ENCODE measurements at regions not wholly inside any gene's neighbourhood (a gene's known extent, or its start where the extent isn't known, plus 50 kb on each side); places are given as distances from the start of the nearest gene placed in this dataset.

DNA sequence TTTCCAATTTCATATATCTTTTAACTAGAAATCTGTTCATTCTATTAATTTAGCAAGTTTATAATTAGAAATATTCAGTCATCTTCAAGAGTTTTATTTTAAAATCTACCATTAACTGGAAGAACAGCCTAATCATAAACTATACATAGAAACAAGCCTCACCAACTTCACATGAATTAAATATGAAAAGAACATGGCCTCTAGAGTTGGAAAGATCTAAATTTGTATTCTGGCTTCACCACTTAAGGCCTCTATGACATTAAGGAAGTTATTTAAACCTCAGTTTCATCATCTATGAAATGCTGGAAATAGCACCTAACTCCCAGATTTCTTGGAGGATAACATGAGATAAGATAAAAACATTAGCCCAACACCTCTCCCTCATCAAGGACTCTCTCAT lies 51.4 kb upstream of the SCN7A start:
- intact Hi-C loops (cut with micrococcal nuclease), result no loop called here
- DNase-seq (ENCODE audit: extremely low read depth in 1 of 4, low spot score in 3 of 4) (no peak), FAIRE-seq (no peak), ATAC-seq (no peak)
- no peak overlapping the region for H3K4me2 ChIP-seq (ENCODE audit: insufficient read depth, low read length)
- no peaks in the 10 kb centered on the region for H3K9me1 ChIP-seq (ENCODE audit: control insufficient read depth, insufficient read depth, low read length)
- no peak overlapping the region for H3K4me3 ChIP-seq
- H2AFZ ChIP-seq (ENCODE audit: low read depth, low read length), result no peak overlapping the region
- POLR2A ChIA-PET, result no interaction called here
- H3K9me3 ChIP-seq (replicated peaks; ENCODE audit: control insufficient read depth, insufficient read depth, low read depth, low read length), result no peaks in the 10 kb centered on the region
- no peaks in the 10 kb centered on the region for H3K36me3 ChIP-seq (ENCODE audit: control insufficient read depth, insufficient read depth, low read length)
- H3K79me2 ChIP-seq (ENCODE audit: control insufficient read depth, insufficient read depth, low read length), result no peaks in the 10 kb centered on the region
- no peak overlapping the region for H3K9ac ChIP-seq (ENCODE audit: insufficient read depth in 1 of 2, low read depth in 2 of 2, low read length in 2 of 2)
- in situ Hi-C loops (cut with MboI), result loop anchor here (10.0 kb wide), 1 partner anchor 1569 kb away; no protein-coding TSS in a partner anchor
- no peaks in the 10 kb centered on the region for H3K4me1 ChIP-seq (replicated peaks in 1 of 2; ENCODE audit: control insufficient read depth in 2 of 2, insufficient read depth in 2 of 2, low read length in 2 of 2)
- H4K20me1 ChIP-seq (replicated peaks; ENCODE audit: control insufficient read depth, insufficient read depth, low read length), result no peaks in the 10 kb centered on the region
- BruUV-seq (replicated peaks), result no TSS peak
- H3K27ac ChIP-seq (ENCODE audit: extremely low read depth, low read depth, low read length), result no peak overlapping the region
- CTCF ChIA-PET (ENCODE audit: low intra/inter-chr PET ratio), result no interaction called here
- H3K27me3 ChIP-seq (ENCODE audit: control insufficient read depth in 2 of 2, insufficient read depth in 2 of 2, low read length in 2 of 2), result no peaks in the 10 kb centered on the region
- TF ChIP-seq ETV5 (CRISPR knock-in tag; IDR thresholded peaks at IDR 0.05; ENCODE audit: low read depth) (no peak), ARNT (IDR thresholded peaks at IDR 0.05) (no peak), PTTG1 (tag; IDR thresholded peaks at IDR 0.05; ENCODE audit: low read depth) (no peak), GABPB2 (CRISPR knock-in tag; conservative IDR thresholded peaks at IDR 0.05) (no peak), ESRRA (IDR thresholded peaks at IDR 0.05; ENCODE audit: borderline replicate concordance, low read depth) (no peak), FOXJ3 (CRISPR knock-in tag; IDR thresholded peaks at IDR 0.05) (no peak), NFATC3 (IDR thresholded peaks at IDR 0.05) (no peak), SREBF1 (IDR thresholded peaks at IDR 0.05; ENCODE audit: borderline replicate concordance, low read depth, low read length) (no peak)
- TF ChIP-seq, protein P1, sequence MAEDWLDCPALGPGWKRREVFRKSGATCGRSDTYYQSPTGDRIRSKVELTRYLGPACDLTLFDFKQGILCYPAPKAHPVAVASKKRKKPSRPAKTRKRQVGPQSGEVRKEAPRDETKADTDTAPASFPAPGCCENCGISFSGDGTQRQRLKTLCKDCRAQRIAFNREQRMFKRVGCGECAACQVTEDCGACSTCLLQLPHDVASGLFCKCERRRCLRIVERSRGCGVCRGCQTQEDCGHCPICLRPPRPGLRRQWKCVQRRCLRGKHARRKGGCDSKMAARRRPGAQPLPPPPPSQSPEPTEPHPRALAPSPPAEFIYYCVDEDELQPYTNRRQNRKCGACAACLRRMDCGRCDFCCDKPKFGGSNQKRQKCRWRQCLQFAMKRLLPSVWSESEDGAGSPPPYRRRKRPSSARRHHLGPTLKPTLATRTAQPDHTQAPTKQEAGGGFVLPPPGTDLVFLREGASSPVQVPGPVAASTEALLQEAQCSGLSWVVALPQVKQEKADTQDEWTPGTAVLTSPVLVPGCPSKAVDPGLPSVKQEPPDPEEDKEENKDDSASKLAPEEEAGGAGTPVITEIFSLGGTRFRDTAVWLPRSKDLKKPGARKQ (CRISPR knock-in tag; IDR thresholded peaks at IDR 0.05), result no peak
- TF ChIP-seq, protein P2, sequence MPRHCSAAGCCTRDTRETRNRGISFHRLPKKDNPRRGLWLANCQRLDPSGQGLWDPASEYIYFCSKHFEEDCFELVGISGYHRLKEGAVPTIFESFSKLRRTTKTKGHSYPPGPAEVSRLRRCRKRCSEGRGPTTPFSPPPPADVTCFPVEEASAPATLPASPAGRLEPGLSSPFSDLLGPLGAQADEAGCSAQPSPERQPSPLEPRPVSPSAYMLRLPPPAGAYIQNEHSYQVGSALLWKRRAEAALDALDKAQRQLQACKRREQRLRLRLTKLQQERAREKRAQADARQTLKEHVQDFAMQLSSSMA (CRISPR knock-in tag; IDR thresholded peaks at IDR 0.05), result no peak
- TF ChIP-seq, protein P3, sequence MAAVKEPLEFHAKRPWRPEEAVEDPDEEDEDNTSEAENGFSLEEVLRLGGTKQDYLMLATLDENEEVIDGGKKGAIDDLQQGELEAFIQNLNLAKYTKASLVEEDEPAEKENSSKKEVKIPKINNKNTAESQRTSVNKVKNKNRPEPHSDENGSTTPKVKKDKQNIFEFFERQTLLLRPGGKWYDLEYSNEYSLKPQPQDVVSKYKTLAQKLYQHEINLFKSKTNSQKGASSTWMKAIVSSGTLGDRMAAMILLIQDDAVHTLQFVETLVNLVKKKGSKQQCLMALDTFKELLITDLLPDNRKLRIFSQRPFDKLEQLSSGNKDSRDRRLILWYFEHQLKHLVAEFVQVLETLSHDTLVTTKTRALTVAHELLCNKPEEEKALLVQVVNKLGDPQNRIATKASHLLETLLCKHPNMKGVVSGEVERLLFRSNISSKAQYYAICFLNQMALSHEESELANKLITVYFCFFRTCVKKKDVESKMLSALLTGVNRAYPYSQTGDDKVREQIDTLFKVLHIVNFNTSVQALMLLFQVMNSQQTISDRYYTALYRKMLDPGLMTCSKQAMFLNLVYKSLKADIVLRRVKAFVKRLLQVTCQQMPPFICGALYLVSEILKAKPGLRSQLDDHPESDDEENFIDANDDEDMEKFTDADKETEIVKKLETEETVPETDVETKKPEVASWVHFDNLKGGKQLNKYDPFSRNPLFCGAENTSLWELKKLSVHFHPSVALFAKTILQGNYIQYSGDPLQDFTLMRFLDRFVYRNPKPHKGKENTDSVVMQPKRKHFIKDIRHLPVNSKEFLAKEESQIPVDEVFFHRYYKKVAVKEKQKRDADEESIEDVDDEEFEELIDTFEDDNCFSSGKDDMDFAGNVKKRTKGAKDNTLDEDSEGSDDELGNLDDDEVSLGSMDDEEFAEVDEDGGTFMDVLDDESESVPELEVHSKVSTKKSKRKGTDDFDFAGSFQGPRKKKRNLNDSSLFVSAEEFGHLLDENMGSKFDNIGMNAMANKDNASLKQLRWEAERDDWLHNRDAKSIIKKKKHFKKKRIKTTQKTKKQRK (IDR thresholded peaks at IDR 0.05; ENCODE audit: borderline replicate concordance, low read depth, low read length), result no peak
- TF ChIP-seq, protein P4, sequence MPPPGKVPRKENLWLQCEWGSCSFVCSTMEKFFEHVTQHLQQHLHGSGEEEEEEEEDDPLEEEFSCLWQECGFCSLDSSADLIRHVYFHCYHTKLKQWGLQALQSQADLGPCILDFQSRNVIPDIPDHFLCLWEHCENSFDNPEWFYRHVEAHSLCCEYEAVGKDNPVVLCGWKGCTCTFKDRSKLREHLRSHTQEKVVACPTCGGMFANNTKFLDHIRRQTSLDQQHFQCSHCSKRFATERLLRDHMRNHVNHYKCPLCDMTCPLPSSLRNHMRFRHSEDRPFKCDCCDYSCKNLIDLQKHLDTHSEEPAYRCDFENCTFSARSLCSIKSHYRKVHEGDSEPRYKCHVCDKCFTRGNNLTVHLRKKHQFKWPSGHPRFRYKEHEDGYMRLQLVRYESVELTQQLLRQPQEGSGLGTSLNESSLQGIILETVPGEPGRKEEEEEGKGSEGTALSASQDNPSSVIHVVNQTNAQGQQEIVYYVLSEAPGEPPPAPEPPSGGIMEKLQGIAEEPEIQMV (tag; conservative IDR thresholded peaks at IDR 0.05; ENCODE audit: low read depth), result no peak
- TF ChIP-seq, protein P5, sequence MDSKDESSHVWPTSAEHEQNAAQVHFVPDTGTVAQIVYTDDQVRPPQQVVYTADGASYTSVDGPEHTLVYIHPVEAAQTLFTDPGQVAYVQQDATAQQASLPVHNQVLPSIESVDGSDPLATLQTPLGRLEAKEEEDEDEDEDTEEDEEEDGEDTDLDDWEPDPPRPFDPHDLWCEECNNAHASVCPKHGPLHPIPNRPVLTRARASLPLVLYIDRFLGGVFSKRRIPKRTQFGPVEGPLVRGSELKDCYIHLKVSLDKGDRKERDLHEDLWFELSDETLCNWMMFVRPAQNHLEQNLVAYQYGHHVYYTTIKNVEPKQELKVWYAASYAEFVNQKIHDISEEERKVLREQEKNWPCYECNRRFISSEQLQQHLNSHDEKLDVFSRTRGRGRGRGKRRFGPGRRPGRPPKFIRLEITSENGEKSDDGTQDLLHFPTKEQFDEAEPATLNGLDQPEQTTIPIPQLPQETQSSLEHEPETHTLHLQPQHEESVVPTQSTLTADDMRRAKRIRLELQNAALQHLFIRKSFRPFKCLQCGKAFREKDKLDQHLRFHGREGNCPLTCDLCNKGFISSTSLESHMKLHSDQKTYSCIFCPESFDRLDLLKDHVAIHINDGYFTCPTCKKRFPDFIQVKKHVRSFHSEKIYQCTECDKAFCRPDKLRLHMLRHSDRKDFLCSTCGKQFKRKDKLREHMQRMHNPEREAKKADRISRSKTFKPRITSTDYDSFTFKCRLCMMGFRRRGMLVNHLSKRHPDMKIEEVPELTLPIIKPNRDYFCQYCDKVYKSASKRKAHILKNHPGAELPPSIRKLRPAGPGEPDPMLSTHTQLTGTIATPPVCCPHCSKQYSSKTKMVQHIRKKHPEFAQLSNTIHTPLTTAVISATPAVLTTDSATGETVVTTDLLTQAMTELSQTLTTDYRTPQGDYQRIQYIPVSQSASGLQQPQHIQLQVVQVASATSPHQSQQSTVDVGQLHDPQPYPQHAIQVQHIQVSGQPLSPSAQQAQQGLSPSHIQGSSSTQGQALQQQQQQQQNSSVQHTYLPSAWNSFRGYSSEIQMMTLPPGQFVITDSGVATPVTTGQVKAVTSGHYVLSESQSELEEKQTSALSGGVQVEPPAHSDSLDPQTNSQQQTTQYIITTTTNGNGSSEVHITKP (IDR thresholded peaks at IDR 0.05; ENCODE audit: partially characterized antibody), result no peak

Data from K562 (cell line).